WTC11 (cell line): ENCODE measurements at regions not wholly inside any gene's neighbourhood (a gene's known extent, or its start where the extent isn't known, plus 50 kb on each side); places are given as distances from the start of the nearest gene placed in this dataset.

Experiments
- ATAC-seq: fragments of 200-7000 bp; cut with Tn5 transposase; 2 replicates; pipeline ENCODE4 v1.10.0; 2021; ENCODE audit warnings: mild to moderate bottlenecking, moderate library complexity
- CTCF ChIA-PET: fragments of 300-600 bp; sonication (Branson Sonifier 250); formaldehyde crosslinking; loops from one replicate; lab custom pipeline; 2021; ENCODE audit warnings: antibody characterized with exemption; lab: Charles Lee
- POLR2A ChIA-PET: fragments of 350-600 bp; sonication (Branson Sonifier 250); formaldehyde crosslinking; loops from one replicate; lab custom pipeline; 2021; ENCODE audit warnings: antibody characterized with exemption; lab: Charles Lee
- DNase-seq: peaks from one replicate; pipeline ENCODE4 v3.0.0; 2021; ENCODE audit warnings: low spot score
- H3K27ac Mint-ChIP-seq: 2 replicates; pipeline ENCODE4 v1.8.0; 2021; ENCODE audit warnings: mixed read lengths
- H3K27me3 Mint-ChIP-seq: 2 replicates; pipeline ENCODE4 v1.8.0; 2021; ENCODE audit warnings: low read depth, mild to moderate bottlenecking, moderate library complexity, mixed read lengths
- H3K36me3 Mint-ChIP-seq: 2 replicates; pipeline ENCODE4 v1.8.0; 2021; ENCODE audit warnings: mixed read lengths
- H3K4me1 Mint-ChIP-seq: 2 replicates; pipeline ENCODE4 v1.8.0; 2022; ENCODE audit warnings: mixed read lengths
- H3K4me3 Mint-ChIP-seq: 2 replicates; pipeline ENCODE4 v1.8.0; 2021; ENCODE audit warnings: mild to moderate bottlenecking, moderate library complexity, mixed read lengths
- H3K9me3 Mint-ChIP-seq: 2 replicates; pipeline ENCODE4 v1.8.0; 2021; ENCODE audit warnings: mixed read lengths
- ATF1 ChIP-seq: sonication (generic); formaldehyde crosslinking; IDR thresholded peaks from 2 replicates; pipeline ENCODE4 v1.8.1; 2023; ENCODE audit warnings: mild to moderate bottlenecking, moderate library complexity, missing genetic modification reagents
- CREM ChIP-seq: sonication (generic); formaldehyde crosslinking; IDR thresholded peaks from 2 replicates; pipeline ENCODE4 v1.8.1; 2022; ENCODE audit warnings: mild to moderate bottlenecking, missing genetic modification reagents, moderate library complexity
- CTCF ChIP-seq: fragments of 200-600 bp; IDR thresholded peaks from 2 replicates; pipeline ENCODE4 v1.8.0; 2022; ENCODE audit warnings: antibody characterized with exemption
- E2F4 ChIP-seq: sonication (generic); formaldehyde crosslinking; IDR thresholded peaks from 2 replicates; pipeline ENCODE4 v1.8.1; 2022; ENCODE audit warnings: low read depth, mild to moderate bottlenecking, moderate library complexity, missing genetic modification reagents, borderline replicate concordance
- FOXJ3 ChIP-seq: sonication (generic); formaldehyde crosslinking; IDR thresholded peaks from 2 replicates; pipeline ENCODE4 v1.9.0; 2021; ENCODE audit warnings: missing genetic modification reagents, mild to moderate bottlenecking, borderline replicate concordance
- NFYB ChIP-seq: sonication (generic); formaldehyde crosslinking; conservative IDR thresholded peaks from 2 replicates; pipeline ENCODE4 v1.8.0; 2022; ENCODE audit warnings: low read depth, missing genetic modification reagents
- NR1H2 ChIP-seq: sonication (generic); formaldehyde crosslinking; IDR thresholded peaks from 2 replicates; pipeline ENCODE4 v1.9.0; 2021; ENCODE audit warnings: mild to moderate bottlenecking, moderate library complexity, missing genetic modification reagents
- NR2C2 ChIP-seq: sonication (generic); formaldehyde crosslinking; IDR thresholded peaks from 2 replicates; pipeline ENCODE4 v1.8.0; 2022; ENCODE audit warnings: mild to moderate bottlenecking, missing genetic modification reagents
- SMAD3 ChIP-seq: sonication (generic); formaldehyde crosslinking; IDR thresholded peaks from 2 replicates; pipeline ENCODE4 v1.8.0; 2022; ENCODE audit warnings: missing genetic modification reagents, mild to moderate bottlenecking, borderline replicate concordance
- SP1 ChIP-seq: sonication (generic); formaldehyde crosslinking; conservative IDR thresholded peaks from 2 replicates; pipeline ENCODE4 v1.8.1; 2022; ENCODE audit warnings: missing genetic modification reagents
- TCF7 ChIP-seq: sonication (generic); formaldehyde crosslinking; IDR thresholded peaks from 2 replicates; pipeline ENCODE4 v1.8.0; 2022; ENCODE audit warnings: mild to moderate bottlenecking, low read depth, missing genetic modification reagents, moderate library complexity
- TEAD4 ChIP-seq: sonication (generic); formaldehyde crosslinking; IDR thresholded peaks from 2 replicates; pipeline ENCODE4 v1.8.0; 2022; ENCODE audit warnings: mild to moderate bottlenecking, missing genetic modification reagents
- USF2 ChIP-seq: sonication (generic); formaldehyde crosslinking; IDR thresholded peaks from 2 replicates; pipeline ENCODE4 v1.8.1; 2023; ENCODE audit warnings: mild to moderate bottlenecking, missing genetic modification reagents, moderate library complexity
- ZNF263 ChIP-seq: sonication (generic); formaldehyde crosslinking; IDR thresholded peaks from 2 replicates; pipeline ENCODE4 v1.8.1; 2022; ENCODE audit warnings: low read depth, mild to moderate bottlenecking, moderate library complexity, missing genetic modification reagents
- ZNF423 ChIP-seq: fragments of 250-450 bp; sonication (Bioruptor Pico); IDR thresholded peaks from 2 replicates; pipeline ENCODE4 v2.1.2; 2022; ENCODE audit warnings: mild to moderate bottlenecking, moderate library complexity
- ZSCAN18 ChIP-seq: fragments of 250-450 bp; sonication (Bioruptor Pico); IDR thresholded peaks from 2 replicates; pipeline ENCODE4 v2.1.2; 2022; ENCODE audit warnings: mild to moderate bottlenecking, moderate library complexity
- TF ChIP-seq, protein P1 (sequence below): sonication (generic); formaldehyde crosslinking; IDR thresholded peaks from 2 replicates; pipeline ENCODE4 v1.8.0; 2022; ENCODE audit warnings: mild to moderate bottlenecking, missing genetic modification reagents
- TF ChIP-seq, protein P2 (sequence below): sonication (generic); formaldehyde crosslinking; IDR thresholded peaks from 2 replicates; pipeline ENCODE4 v1.8.0; 2022; ENCODE audit warnings: mild to moderate bottlenecking, missing genetic modification reagents
- TF ChIP-seq, protein P3 (sequence below): sonication (generic); formaldehyde crosslinking; IDR thresholded peaks from 2 replicates; pipeline ENCODE4 v1.8.0; 2023; ENCODE audit warnings: missing genetic modification reagents

DNA sequence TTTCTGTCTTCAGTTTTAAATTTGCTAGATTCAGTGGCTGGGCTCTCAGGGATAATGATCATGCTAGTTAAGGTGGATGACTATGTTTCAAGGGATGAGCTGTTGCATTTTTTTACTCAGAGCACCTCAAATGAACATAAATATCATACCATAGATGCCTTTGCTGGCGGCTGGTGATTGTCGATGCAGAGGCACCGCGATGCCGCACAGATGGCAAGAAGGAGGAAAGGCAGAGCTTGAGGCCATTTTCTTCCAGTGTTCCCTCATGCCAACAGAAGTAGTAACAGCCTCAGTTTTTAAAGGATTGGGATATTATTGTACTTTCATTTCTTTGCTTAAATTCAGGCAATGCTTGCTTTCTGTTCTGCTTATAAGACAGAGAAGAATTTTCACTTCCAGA lies 654.7 kb upstream of the IGFBP7 start:
- Mint-ChIP-seq H3K36me3 (0 out of 2 replicates have a peak, but pooled peaks cover 2% of the 10 kb centered on the region), H3K27ac (no peak overlapping the region), H3K9me3 (peaks cover 11% of the 10 kb centered on the region), H3K4me1 (peaks cover 2% of the 10 kb centered on the region; the same call in 1 of the 2 replicates), H3K27me3 (no peaks in the 10 kb centered on the region), H3K4me3 (no peak overlapping the region)
- ATAC-seq = no peak
- ChIA-PET CTCF (no interaction called here), POLR2A (no interaction called here)
- TF ChIP-seq ZNF423 (CRISPR knock-in tag) (no peak), FOXJ3 (CRISPR knock-in tag) (no peak), TEAD4 (CRISPR knock-in tag) (no peak), TCF7 (CRISPR knock-in tag) (no peak), ATF1 (CRISPR knock-in tag) (no peak), NFYB (CRISPR knock-in tag) (no peak), SMAD3 (no peak), CREM (no peak), ZSCAN18 (CRISPR knock-in tag) (no peak), USF2 (no peak), ZNF263 (CRISPR knock-in tag) (no peak), NR2C2 (CRISPR knock-in tag) (no peak), SP1 (CRISPR knock-in tag) (no peak), CTCF (no peak), NR1H2 (CRISPR knock-in tag) (no peak), E2F4 (CRISPR knock-in tag) (no peak)
- TF ChIP-seq, protein P1, sequence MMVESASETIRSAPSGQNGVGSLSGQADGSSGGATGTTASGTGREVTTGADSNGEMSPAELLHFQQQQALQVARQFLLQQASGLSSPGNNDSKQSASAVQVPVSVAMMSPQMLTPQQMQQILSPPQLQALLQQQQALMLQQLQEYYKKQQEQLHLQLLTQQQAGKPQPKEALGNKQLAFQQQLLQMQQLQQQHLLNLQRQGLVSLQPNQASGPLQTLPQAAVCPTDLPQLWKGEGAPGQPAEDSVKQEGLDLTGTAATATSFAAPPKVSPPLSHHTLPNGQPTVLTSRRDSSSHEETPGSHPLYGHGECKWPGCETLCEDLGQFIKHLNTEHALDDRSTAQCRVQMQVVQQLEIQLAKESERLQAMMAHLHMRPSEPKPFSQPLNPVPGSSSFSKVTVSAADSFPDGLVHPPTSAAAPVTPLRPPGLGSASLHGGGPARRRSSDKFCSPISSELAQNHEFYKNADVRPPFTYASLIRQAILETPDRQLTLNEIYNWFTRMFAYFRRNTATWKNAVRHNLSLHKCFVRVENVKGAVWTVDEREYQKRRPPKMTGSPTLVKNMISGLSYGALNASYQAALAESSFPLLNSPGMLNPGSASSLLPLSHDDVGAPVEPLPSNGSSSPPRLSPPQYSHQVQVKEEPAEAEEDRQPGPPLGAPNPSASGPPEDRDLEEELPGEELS (CRISPR knock-in tag) = no peak
- TF ChIP-seq, protein P2, sequence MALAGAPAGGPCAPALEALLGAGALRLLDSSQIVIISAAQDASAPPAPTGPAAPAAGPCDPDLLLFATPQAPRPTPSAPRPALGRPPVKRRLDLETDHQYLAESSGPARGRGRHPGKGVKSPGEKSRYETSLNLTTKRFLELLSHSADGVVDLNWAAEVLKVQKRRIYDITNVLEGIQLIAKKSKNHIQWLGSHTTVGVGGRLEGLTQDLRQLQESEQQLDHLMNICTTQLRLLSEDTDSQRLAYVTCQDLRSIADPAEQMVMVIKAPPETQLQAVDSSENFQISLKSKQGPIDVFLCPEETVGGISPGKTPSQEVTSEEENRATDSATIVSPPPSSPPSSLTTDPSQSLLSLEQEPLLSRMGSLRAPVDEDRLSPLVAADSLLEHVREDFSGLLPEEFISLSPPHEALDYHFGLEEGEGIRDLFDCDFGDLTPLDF (CRISPR knock-in tag) = no peak
- TF ChIP-seq, protein P3, sequence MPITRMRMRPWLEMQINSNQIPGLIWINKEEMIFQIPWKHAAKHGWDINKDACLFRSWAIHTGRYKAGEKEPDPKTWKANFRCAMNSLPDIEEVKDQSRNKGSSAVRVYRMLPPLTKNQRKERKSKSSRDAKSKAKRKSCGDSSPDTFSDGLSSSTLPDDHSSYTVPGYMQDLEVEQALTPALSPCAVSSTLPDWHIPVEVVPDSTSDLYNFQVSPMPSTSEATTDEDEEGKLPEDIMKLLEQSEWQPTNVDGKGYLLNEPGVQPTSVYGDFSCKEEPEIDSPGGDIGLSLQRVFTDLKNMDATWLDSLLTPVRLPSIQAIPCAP (CRISPR knock-in tag) = no peak
- no peak for DNase-seq
